Cardiac muscle cell (in vitro differentiated cells and primary cell): ENCODE measurements at regions not wholly inside any gene's neighbourhood (a gene's known extent, or its start where the extent isn't known, plus 50 kb on each side); places are given as distances from the start of the nearest gene placed in this dataset.
"Not testable (repeated sequence)": the region's sequence is repeated elsewhere in the genome, so short reads cannot be mapped to it uniquely, and the experiment has no call there.

ENCODE experiments used
- DNase-seq, 2 donors: peaks; one replicate each; pipeline versions ENCODE4 v3.0.0 to v3.0.0-alpha.2; 2010 to 2017; ENCODE audit warnings: low read depth in 1 of 2, low spot score in 1 of 2
- H3K27ac ChIP-seq: fragments of 200-600 bp; sonication (generic); 2 replicates; pipeline ENCODE4 v1.5.1; 2016
- H3K27me3 ChIP-seq: fragments of 200-600 bp; sonication (generic); 2 replicates; pipeline ENCODE4 v1.6.0; 2016; ENCODE audit warnings: control low read depth
- H3K36me3 ChIP-seq: fragments of 200-600 bp; sonication (generic); 2 replicates; pipeline ENCODE4 v1.5.1; 2016; ENCODE audit warnings: control low read depth
- H3K4me1 ChIP-seq: fragments of 200-600 bp; sonication (generic); 2 replicates; pipeline ENCODE4 v1.8.1; 2017; ENCODE audit warnings: low read depth, mild to moderate bottlenecking, mixed run types
- H3K4me3 ChIP-seq: fragments of 200-600 bp; sonication (generic); 2 replicates; pipeline ENCODE4 v1.5.1; 2016; ENCODE audit warnings: mild to moderate bottlenecking
- H3K9me3 ChIP-seq: fragments of 200-600 bp; sonication (generic); 2 replicates; pipeline ENCODE4 v1.5.1; 2017; ENCODE audit warnings: low read depth, mild to moderate bottlenecking, control low read depth
- TF ChIP-seq, protein P1 (sequence below): IDR thresholded peaks from 2 replicates; pipeline ENCODE4 v1.5.1; 2012; ENCODE audit warnings: low read depth, mild to moderate bottlenecking, low read length

DNA sequence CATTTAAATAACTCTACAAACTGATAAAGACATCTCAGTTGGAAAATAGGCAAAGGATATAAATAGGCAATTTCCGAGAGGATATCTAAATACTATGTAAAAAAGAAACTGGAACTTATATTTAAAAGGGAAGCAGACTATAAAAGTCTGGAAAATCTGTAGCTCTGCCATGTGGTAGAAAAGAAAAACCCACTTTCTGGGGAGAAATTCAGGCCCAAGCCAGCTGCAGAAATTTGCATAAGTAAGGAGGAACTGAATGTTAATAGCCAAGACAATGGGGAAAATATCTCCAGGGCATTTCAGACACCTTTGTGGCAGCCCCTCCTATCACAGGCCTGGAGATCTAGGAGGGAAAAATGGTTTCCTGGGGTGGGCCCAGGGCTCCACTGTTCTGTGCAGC is 97.8 kb upstream of the ZBED5 start:
- no peak for DNase-seq
- no peak overlapping the region for H3K27ac ChIP-seq
- no peaks in the 10 kb centered on the region for H3K9me3 ChIP-seq
- H3K4me3 ChIP-seq = no peak overlapping the region
- no peaks in the 10 kb centered on the region for H3K4me1 ChIP-seq
- no peaks in the 10 kb centered on the region for H3K27me3 ChIP-seq
- TF ChIP-seq, protein P1, sequence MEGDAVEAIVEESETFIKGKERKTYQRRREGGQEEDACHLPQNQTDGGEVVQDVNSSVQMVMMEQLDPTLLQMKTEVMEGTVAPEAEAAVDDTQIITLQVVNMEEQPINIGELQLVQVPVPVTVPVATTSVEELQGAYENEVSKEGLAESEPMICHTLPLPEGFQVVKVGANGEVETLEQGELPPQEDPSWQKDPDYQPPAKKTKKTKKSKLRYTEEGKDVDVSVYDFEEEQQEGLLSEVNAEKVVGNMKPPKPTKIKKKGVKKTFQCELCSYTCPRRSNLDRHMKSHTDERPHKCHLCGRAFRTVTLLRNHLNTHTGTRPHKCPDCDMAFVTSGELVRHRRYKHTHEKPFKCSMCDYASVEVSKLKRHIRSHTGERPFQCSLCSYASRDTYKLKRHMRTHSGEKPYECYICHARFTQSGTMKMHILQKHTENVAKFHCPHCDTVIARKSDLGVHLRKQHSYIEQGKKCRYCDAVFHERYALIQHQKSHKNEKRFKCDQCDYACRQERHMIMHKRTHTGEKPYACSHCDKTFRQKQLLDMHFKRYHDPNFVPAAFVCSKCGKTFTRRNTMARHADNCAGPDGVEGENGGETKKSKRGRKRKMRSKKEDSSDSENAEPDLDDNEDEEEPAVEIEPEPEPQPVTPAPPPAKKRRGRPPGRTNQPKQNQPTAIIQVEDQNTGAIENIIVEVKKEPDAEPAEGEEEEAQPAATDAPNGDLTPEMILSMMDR = no peak
- H3K36me3 ChIP-seq = no peaks in the 10 kb centered on the region

DNA sequence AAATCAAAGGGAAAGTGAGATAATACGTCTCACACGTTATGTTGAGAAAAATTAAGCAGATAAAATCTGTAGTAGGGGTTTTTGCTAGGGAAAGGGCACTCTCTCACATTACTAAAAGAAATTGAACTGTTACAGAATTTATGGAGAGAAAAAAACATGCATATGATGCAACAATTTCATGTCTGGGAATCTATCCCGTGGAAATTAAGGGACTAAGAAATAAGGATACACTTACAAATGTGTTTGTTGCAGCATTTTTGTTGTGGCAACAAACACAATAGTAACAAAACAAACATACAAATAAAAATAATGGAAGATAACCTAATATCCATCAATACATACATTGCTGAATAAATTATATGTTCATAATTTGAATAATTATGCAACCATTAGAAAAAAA is 96.3 kb upstream of the ZBED5 start:
- Histone ChIP-seq H3K36me3 (no peaks in the 10 kb centered on the region), H3K9me3 (no peaks in the 10 kb centered on the region), H3K27me3 (no peaks in the 10 kb centered on the region), H3K4me3 (no peak overlapping the region), H3K27ac (no peak overlapping the region), H3K4me1 (no peaks in the 10 kb centered on the region)
- TF ChIP-seq, protein P1 = no peak
- DNase-seq = no peak

DNA sequence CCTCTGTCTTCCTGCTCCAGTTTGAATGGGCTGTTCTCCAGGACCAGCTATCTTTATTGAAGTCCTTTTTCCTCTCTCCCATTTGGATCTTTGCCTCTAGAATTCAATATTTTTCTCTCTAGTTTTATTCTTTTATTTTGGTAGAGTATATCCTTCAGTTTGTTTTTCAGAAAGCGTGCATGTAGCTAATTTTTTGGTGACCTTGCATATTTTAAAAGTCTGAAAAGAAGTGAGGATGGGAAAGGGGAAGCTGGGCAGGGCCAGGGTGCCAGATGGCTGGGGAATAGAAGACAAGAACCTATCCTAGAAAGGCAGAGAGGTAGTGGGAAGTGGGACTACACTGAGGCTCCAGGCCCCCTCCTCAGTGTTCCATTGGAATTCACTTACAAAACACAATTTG is 95.0 kb upstream of the ZBED5 start:
- H3K36me3 ChIP-seq = no peaks in the 10 kb centered on the region
- H3K4me3 ChIP-seq = no peak overlapping the region
- no peak overlapping the region for H3K27ac ChIP-seq
- no peaks in the 10 kb centered on the region for H3K4me1 ChIP-seq
- no peaks in the 10 kb centered on the region for H3K27me3 ChIP-seq
- TF ChIP-seq, protein P1 = no peak
- no peak for DNase-seq
- no peaks in the 10 kb centered on the region for H3K9me3 ChIP-seq

DNA sequence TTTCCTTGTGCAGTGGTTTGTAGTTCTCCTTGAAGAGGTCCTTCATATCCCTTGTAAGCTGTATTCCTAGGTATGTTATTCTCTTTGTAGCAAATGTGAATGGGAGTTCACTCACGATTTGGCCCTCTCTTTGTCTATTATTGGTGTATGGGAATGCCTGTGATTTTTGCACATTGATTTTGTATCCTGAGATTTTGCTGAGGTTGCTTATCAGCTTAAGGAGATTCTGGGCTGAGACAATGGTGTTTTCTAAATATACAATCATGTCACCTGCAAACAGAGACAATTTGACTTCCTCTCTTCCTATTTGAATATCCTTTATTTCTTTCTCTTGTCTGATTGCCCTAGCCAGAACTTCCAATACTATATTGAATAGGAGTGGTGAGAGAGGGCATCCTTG is 90.1 kb upstream of the ZBED5 start:
- H3K4me1 ChIP-seq, H3K36me3 ChIP-seq, H3K4me3 ChIP-seq, H3K27me3 ChIP-seq, H3K9me3 ChIP-seq, H3K27ac ChIP-seq, DNase-seq: not testable (repeated sequence)

DNA sequence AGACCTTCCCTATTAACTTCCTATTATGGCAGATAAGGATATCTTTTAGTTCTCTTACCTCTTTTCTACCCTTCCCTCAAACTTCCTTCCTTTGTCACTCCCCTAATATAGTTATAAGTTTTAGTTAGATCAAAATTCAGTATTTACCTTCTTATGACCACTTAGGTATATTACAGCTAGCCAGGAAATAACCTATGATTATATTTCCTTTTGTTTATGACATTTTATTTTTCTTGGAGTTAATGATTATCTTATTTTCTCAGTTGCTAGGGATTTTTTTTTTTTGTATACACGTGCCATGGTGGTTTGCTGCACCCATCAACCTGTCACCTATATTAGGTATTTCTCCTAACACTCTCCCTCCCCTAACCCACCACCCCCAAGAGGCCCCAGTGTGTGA is 88.2 kb upstream of the ZBED5 start:
- H3K9me3 ChIP-seq = no peaks in the 10 kb centered on the region
- DNase-seq = no peak
- no peaks in the 10 kb centered on the region for H3K4me1 ChIP-seq
- H3K4me3 ChIP-seq = no peak overlapping the region
- H3K36me3 ChIP-seq = no peaks in the 10 kb centered on the region
- TF ChIP-seq, protein P1 = no peak
- H3K27ac ChIP-seq = no peak overlapping the region
- no peaks in the 10 kb centered on the region for H3K27me3 ChIP-seq

DNA sequence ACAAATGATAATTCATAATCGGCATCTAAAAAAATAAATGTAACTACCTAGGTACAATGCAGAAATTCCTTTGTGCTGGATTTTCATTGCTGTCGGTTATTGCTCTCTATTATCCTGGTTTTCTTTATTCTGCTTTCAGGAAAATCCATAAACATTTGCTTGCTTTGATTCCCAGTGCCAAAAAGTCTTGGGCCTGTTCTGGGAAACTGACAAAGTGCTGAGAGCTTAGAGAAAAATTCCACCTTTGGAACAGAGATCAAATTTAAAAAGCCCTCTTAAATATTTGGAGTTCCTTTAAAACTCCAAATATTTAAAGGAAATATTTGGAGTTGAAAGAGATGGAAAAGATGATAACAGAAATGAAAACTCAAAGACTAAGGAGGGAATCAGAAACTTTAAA is 87.3 kb upstream of the ZBED5 start:
- Histone ChIP-seq H3K9me3 (no peaks in the 10 kb centered on the region), H3K27me3 (no peaks in the 10 kb centered on the region), H3K4me3 (no peak overlapping the region), H3K36me3 (no peaks in the 10 kb centered on the region), H3K4me1 (no peaks in the 10 kb centered on the region), H3K27ac (no peak overlapping the region)
- DNase-seq = no peak
- TF ChIP-seq, protein P1 = no peak
